K562 (cell line): ENCODE measurements at regions not wholly inside any gene's neighbourhood (a gene's known extent, or its start where the extent isn't known, plus 50 kb on each side); places are given as distances from the start of the nearest gene placed in this dataset.

Experiments used
- ATAC-seq: fragments of 200-7000 bp; cut with Tn5 transposase; 3 replicates; pipeline ENCODE4 v1.9.1; 2020; ENCODE audit warnings: moderate library complexity
- BruUV-seq: library from RNA; stranded (reverse); fragments of 400-500 nt; replicated peaks from 2 replicates; lab custom pipeline; 2021; lab: Mats Ljungman, UMichigan
- CTCF ChIA-PET: fragments of 300-600 bp; formaldehyde crosslinking; extraction: SDS; loops from one replicate; lab custom pipeline; 2021; ENCODE audit warnings: low intra/inter-chr PET ratio; lab: Yijun Ruan, JAX
- POLR2A ChIA-PET: fragments of 300-600, 350-650 bp; sonication (Branson Sonifier 250); formaldehyde crosslinking; extraction: SDS; loops from one replicate; lab custom pipeline; 2021; ENCODE audit warnings: antibody characterized with exemption, inconsistent platforms; lab: Yijun Ruan, JAX
- DNase-seq, 4 experiments: peaks; one replicate each; pipeline versions ENCODE4 v3.0.0 to v3.0.0-alpha.2; 2011 to 2018; ENCODE audit warnings: low spot score in 3 of 4, mixed read lengths in 3 of 4; ENCODE audit errors: extremely low read depth in 1 of 4
- FAIRE-seq: peaks from 2 replicates; lab custom pipeline; 2011; peaks lifted over from hg19 to GRCh38; lab: Jason Lieb, UNC
- H2AFZ ChIP-seq: 2 replicates; pipeline ENCODE4 v1.6.0; 2011; ENCODE audit warnings: low read depth, low read length, control low read depth, inconsistent platforms
- H3K27ac ChIP-seq: fragments of 200-600 bp; 3 replicates; pipeline ENCODE4 v1.8.0; 2011; ENCODE audit warnings: low read depth, mild to moderate bottlenecking, control low read depth, inconsistent platforms, low read length, moderate library complexity, mixed read lengths; ENCODE audit errors: extremely low read depth
- H3K27me3 ChIP-seq, 2 experiments: fragments of 300-600 bp in 1 of 2; 2 replicates in 1 of 2; 3 replicates in 1 of 2; pipeline versions ENCODE4 v1.6.0 to v1.8.0; 2011; ENCODE audit warnings: inconsistent platforms in 2 of 2, low read length in 2 of 2, mild to moderate bottlenecking in 1 of 2, mixed read lengths in 1 of 2, moderate library complexity in 1 of 2; ENCODE audit not compliant: control insufficient read depth in 2 of 2, insufficient read depth in 2 of 2
- H3K36me3 ChIP-seq: fragments of 300-600 bp; 3 replicates; pipeline ENCODE4 v1.8.0; 2011; ENCODE audit warnings: mild to moderate bottlenecking, low read length, inconsistent platforms; ENCODE audit not compliant: control insufficient read depth, insufficient read depth
- H3K4me1 ChIP-seq, 2 experiments: fragments of 200-600 bp in 1 of 2; replicated peaks in 1 of 2; 2 replicates in 1 of 2; 3 replicates in 1 of 2; pipeline versions ENCODE4 v1.5.1 to v1.8.0; 2011; ENCODE audit warnings: inconsistent platforms in 2 of 2, low read length in 2 of 2, mild to moderate bottlenecking in 1 of 2, mixed read lengths in 1 of 2, moderate library complexity in 1 of 2; ENCODE audit not compliant: control insufficient read depth in 2 of 2, insufficient read depth in 2 of 2
- H3K4me2 ChIP-seq: 2 replicates; pipeline ENCODE4 v1.6.1; 2011; ENCODE audit warnings: low read length, control low read depth, inconsistent platforms, mixed read lengths; ENCODE audit not compliant: insufficient read depth
- H3K4me3 ChIP-seq: fragments of 200-600 bp; sonication (generic), shearing (Covaris generic); 2 replicates; pipeline ENCODE4 v1.5.1; 2016; ENCODE audit warnings: control low read depth, inconsistent platforms
- H3K79me2 ChIP-seq: fragments of 200-600 bp; 3 replicates; pipeline ENCODE4 v1.8.0; 2011; ENCODE audit warnings: low read length, inconsistent platforms; ENCODE audit not compliant: control insufficient read depth, insufficient read depth
- H3K9ac ChIP-seq, 2 experiments: 2 replicates each; pipeline versions ENCODE4 v1.6.0 to v1.6.1; 2011; ENCODE audit warnings: low read depth in 2 of 2, low read length in 2 of 2, control low read depth in 1 of 2, inconsistent platforms in 1 of 2, mild to moderate bottlenecking in 1 of 2, mixed read lengths in 1 of 2; ENCODE audit not compliant: insufficient read depth in 1 of 2
- H3K9me1 ChIP-seq: one replicate; pipeline ENCODE4 v1.6.0; 2011; ENCODE audit warnings: inconsistent platforms, mild to moderate bottlenecking, low read length, moderate library complexity; ENCODE audit not compliant: control insufficient read depth, insufficient read depth
- H3K9me3 ChIP-seq: replicated peaks from 2 replicates; pipeline ENCODE4 v1.5.1; 2011; ENCODE audit warnings: low read depth, low read length, inconsistent platforms; ENCODE audit not compliant: control insufficient read depth, insufficient read depth
- H4K20me1 ChIP-seq: replicated peaks from 2 replicates; pipeline ENCODE4 v1.6.1; 2011; ENCODE audit warnings: low read length, inconsistent platforms, mixed read lengths; ENCODE audit not compliant: control insufficient read depth, insufficient read depth
- CEBPG ChIP-seq, 3 experiments: fragments of 200-800 bp in 1 of 3; sonication (Bioruptor generic) in 1 of 3; sonication (generic) in 1 of 3; formaldehyde crosslinking in 1 of 3; IDR thresholded peaks in 2 of 3; conservative IDR thresholded peaks in 1 of 3; 2 replicates each; pipeline versions ENCODE4 v1.6.1 to v1.8.0; 2016 to 2022; ENCODE audit warnings: missing compliant biosample characterization in 2 of 3, missing genetic modification characterization in 2 of 3, mild to moderate bottlenecking in 1 of 3, missing genetic modification reagents in 1 of 3
- FOXA1 ChIP-seq: fragments of 450-650 bp; IDR thresholded peaks from 2 replicates; pipeline ENCODE4 v1.6.1; 2016; ENCODE audit warnings: mild to moderate bottlenecking, borderline replicate concordance
- L3MBTL2 ChIP-seq: fragments of 450-650 bp; IDR thresholded peaks from 2 replicates; pipeline ENCODE4 v1.6.1; 2016; ENCODE audit warnings: mild to moderate bottlenecking, moderate library complexity
- MAFG ChIP-seq: fragments of 450-650 bp; conservative IDR thresholded peaks from 2 replicates; pipeline ENCODE4 v1.6.1; 2016; ENCODE audit warnings: missing genetic modification characterization, missing compliant biosample characterization
- RAD51 ChIP-seq: fragments of 450-650 bp; IDR thresholded peaks from 2 replicates; pipeline ENCODE4 v1.7.1; 2016; ENCODE audit warnings: low read depth, mild to moderate bottlenecking, borderline replicate concordance
- SMARCA5 ChIP-seq: fragments of 450-650 bp; IDR thresholded peaks from 2 replicates; pipeline ENCODE4 v1.6.1; 2016
- ZNF695 ChIP-seq: fragments of 450-650 bp; formaldehyde crosslinking; IDR thresholded peaks from 2 replicates; pipeline ENCODE4 v1.4.0; 2020; ENCODE audit warnings: mild to moderate bottlenecking, moderate library complexity
- WGBS: fragments of 100-300 bp; shearing (Covaris generic); methylation state at CpG from one replicate; pipeline ENCODE4 v1.1.6; 2016; ENCODE audit warnings: low coverage, mixed read lengths; ENCODE audit not compliant: insufficient coverage; ENCODE audit errors: missing lambda C conversion rate; 5-methylcytosine and 5-hydroxymethylcytosine counted together
- in situ Hi-C: fragments of 300-500 bp; cut with MboI; formaldehyde crosslinking; loops from 4 replicates; pipeline ENCODE4 v1.15.0; 2018; ENCODE audit warnings: inconsistent platforms, mixed read lengths
- intact Hi-C: fragments of 100-400 bp; cut with micrococcal nuclease; formaldehyde crosslinking; loops from 2 replicates; pipeline ENCODE4 v1.14.2; 2022
- TF ChIP-seq, protein P1 (sequence below): fragments of 450-650 bp; formaldehyde crosslinking; IDR thresholded peaks from 2 replicates; pipeline ENCODE4 v1.4.0; 2022; ENCODE audit warnings: mild to moderate bottlenecking, moderate library complexity
- TF ChIP-seq, protein P2 (sequence below): sonication (generic); formaldehyde crosslinking; IDR thresholded peaks from 2 replicates; pipeline ENCODE4 v1.8.1; 2023; ENCODE audit warnings: missing genetic modification reagents, mild to moderate bottlenecking, borderline replicate concordance

DNA sequence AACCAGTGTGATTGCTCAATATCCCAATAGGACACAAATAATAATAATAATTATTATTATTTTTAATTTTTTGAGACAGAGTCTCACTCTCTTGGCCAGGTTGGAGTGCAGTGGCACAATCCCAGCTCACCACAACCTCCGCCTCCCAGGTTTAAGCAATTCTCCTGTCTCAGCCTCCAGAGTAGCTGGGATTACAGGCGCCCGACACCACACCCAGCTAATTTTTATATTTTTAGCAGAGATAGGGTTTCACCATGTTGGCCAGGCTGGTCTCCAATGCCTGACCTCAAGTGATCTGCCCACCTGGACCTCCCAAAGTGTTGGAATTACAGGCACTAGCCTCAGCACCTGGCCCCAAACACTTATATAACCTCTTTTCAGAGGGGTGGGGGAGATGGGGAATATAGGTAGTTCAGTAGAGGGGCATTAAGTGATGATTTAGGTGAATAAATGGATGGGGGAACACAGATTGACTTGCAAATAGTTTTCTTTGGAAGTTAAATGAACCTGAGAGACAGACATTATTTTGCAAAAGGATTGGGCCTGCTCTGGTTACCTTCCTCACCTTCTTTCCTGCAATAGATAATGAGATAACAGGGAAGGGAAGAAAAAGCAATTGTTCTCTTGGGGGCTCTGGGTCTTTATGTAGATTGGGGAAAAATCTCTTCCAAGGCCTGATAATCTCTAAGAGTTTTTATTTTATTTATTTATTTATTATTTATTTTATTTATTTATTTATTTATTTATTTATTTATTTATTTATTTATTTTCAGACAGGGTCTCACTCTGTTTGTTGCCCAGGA is 57.7 kb downstream of the RESF1 start:
- in situ Hi-C loops, result no loop called here
- H2AFZ ChIP-seq, result no peak overlapping the region

DNA sequence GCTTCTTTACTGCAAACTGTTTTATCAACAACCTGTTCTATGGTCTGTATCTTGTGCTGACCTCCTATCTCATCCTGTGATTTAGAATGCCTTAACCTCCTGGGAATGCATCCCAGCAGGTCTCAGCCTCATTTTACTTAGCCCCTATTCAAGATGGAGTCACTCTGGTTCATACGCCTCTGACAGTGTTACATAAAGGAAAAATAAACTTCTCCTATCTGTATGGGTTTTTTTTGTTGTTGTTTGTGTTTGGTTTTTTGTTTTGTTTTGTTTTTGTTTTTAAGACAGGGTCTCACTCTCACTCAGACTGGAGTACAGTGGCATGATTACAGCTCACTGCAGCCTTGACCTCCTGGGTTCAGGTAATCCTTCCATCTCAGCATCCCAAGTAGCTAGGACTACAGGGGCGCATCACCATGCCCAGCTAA is 62.1 kb downstream of the RESF1 start:
- BruUV-seq, result no TSS peak
- Histone ChIP-seq H3K27ac (peak overlapping the region; percentile 90), H3K27me3 (no peaks in the 10 kb centered on the region), H3K4me2 (0 out of 2 replicates have a peak overlapping the region, but pooled peaks have one; percentile 15), H3K9me3 (no peaks in the 10 kb centered on the region; the same call in 1 of the 2 replicates), H3K4me1 (peaks cover 9 to 27% of the 10 kb centered on the region in 2 experiments), H4K20me1 (no peaks in the 10 kb centered on the region), H3K4me3 (no peak overlapping the region), H3K79me2 (no peaks in the 10 kb centered on the region), H3K9me1 (no peaks in the 10 kb centered on the region), H2AFZ (peak overlapping the region; percentile 77), H3K36me3 (no peaks in the 10 kb centered on the region; the same call in 2 of the 3 replicates), H3K9ac (no peak overlapping the region)
- ATAC-seq (no peak), FAIRE-seq (no peak), DNase-seq (no peak)
- in situ Hi-C loops (no loop called here), intact Hi-C loops (no loop called here)
- 60% methylated on average over 2 of the region's 2 CpGs for WGBS
- ChIA-PET POLR2A (no interaction called here), CTCF (no interaction called here)
- TF ChIP-seq MAFG (tag) (peak; percentile 70), FOXA1 (no peak), SMARCA5 (no peak), ZNF695 (CRISPR knock-in tag) (peak; percentile 91), L3MBTL2 (no peak)
- TF ChIP-seq, protein P1, sequence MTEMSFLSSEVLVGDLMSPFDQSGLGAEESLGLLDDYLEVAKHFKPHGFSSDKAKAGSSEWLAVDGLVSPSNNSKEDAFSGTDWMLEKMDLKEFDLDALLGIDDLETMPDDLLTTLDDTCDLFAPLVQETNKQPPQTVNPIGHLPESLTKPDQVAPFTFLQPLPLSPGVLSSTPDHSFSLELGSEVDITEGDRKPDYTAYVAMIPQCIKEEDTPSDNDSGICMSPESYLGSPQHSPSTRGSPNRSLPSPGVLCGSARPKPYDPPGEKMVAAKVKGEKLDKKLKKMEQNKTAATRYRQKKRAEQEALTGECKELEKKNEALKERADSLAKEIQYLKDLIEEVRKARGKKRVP (CRISPR knock-in tag), result peak; percentile 93
- TF ChIP-seq, protein P2, sequence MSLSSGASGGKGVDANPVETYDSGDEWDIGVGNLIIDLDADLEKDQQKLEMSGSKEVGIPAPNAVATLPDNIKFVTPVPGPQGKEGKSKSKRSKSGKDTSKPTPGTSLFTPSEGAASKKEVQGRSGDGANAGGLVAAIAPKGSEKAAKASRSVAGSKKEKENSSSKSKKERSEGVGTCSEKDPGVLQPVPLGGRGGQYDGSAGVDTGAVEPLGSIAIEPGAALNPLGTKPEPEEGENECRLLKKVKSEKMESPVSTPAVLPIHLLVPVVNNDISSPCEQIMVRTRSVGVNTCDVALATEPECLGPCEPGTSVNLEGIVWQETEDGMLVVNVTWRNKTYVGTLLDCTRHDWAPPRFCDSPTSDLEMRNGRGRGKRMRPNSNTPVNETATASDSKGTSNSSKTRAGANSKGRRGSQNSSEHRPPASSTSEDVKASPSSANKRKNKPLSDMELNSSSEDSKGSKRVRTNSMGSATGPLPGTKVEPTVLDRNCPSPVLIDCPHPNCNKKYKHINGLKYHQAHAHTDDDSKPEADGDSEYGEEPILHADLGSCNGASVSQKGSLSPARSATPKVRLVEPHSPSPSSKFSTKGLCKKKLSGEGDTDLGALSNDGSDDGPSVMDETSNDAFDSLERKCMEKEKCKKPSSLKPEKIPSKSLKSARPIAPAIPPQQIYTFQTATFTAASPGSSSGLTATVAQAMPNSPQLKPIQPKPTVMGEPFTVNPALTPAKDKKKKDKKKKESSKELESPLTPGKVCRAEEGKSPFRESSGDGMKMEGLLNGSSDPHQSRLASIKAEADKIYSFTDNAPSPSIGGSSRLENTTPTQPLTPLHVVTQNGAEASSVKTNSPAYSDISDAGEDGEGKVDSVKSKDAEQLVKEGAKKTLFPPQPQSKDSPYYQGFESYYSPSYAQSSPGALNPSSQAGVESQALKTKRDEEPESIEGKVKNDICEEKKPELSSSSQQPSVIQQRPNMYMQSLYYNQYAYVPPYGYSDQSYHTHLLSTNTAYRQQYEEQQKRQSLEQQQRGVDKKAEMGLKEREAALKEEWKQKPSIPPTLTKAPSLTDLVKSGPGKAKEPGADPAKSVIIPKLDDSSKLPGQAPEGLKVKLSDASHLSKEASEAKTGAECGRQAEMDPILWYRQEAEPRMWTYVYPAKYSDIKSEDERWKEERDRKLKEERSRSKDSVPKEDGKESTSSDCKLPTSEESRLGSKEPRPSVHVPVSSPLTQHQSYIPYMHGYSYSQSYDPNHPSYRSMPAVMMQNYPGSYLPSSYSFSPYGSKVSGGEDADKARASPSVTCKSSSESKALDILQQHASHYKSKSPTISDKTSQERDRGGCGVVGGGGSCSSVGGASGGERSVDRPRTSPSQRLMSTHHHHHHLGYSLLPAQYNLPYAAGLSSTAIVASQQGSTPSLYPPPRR (CRISPR knock-in tag), result no peak

More for the DNA sequence above, 57.7 kb downstream of the RESF1 start:
- DNase-seq (no peak), ATAC-seq (no peak), FAIRE-seq (no peak)
- H3K27ac ChIP-seq, result no peak overlapping the region
- no peak overlapping the region for H3K4me2 ChIP-seq
- no peaks in the 10 kb centered on the region for H3K27me3 ChIP-seq
- H3K4me1 ChIP-seq, result peaks cover 7 to 29% of the 10 kb centered on the region in 2 experiments
- H3K79me2 ChIP-seq, result no peaks in the 10 kb centered on the region
- ChIA-PET POLR2A (no interaction called here), CTCF (no interaction called here)
- no peaks in the 10 kb centered on the region for H3K36me3 ChIP-seq
- no peaks in the 10 kb centered on the region for H3K9me1 ChIP-seq
- no peak for TF ChIP-seq RAD51
- TF ChIP-seq CEBPG (CRISPR knock-in tag; IDR thresholded peaks at IDR 0.05), result no peak
- 0 out of 4 replicates have a peak, but pooled peaks of 1 of the 2 experiments have one; percentile 19 for TF ChIP-seq CEBPG (tag; conservative IDR thresholded peaks at IDR 0.05 in 1 of 2, IDR thresholded peaks at IDR 0.05 in 1 of 2)
- no peaks in the 10 kb centered on the region for H3K9me3 ChIP-seq
- 100% methylated on average over 3 of the region's 3 CpGs for WGBS
- no TSS peak for BruUV-seq
- intact Hi-C loops, result no loop called here
- H3K4me3 ChIP-seq, result no peak overlapping the region
- H3K9ac ChIP-seq, result no peak overlapping the region
- no peaks in the 10 kb centered on the region for H4K20me1 ChIP-seq
